Liver (tissue), 8 donors: ENCODE measurements at regions not wholly inside any gene's neighbourhood (a gene's known extent, or its start where the extent isn't known, plus 50 kb on each side); places are given as distances from the start of the nearest gene placed in this dataset.
A peak's percentile ranks its signal among the peaks of the same experiment; 100 is the strongest.

Source experiments
- DNase-seq: peaks from one replicate; pipeline ENCODE4 v3.0.0-alpha.2; 2017; ENCODE audit warnings: low spot score
- H3K27ac ChIP-seq, 2 donors: one replicate each; pipeline ENCODE4 v1.7.0; 2013; ENCODE audit warnings: inconsistent platforms in 2 of 2, low read length in 2 of 2, control low read depth in 1 of 2, low read depth in 1 of 2, mild to moderate bottlenecking in 1 of 2
- H3K27me3 ChIP-seq, 4 donors: one replicate each; pipeline versions ENCODE4 v1.6.1 to v1.7.0; 2013; ENCODE audit warnings: low read length in 3 of 4, inconsistent platforms in 1 of 4, mild to moderate bottlenecking in 1 of 4, moderate library complexity in 1 of 4; ENCODE audit not compliant: control insufficient read depth in 4 of 4, insufficient read depth in 4 of 4
- H3K36me3 ChIP-seq, 4 donors: one replicate each; pipeline versions ENCODE4 v1.6.1 to v1.7.0; 2013; ENCODE audit warnings: low read length in 3 of 4, mild to moderate bottlenecking in 3 of 4, low read depth in 1 of 4, moderate library complexity in 1 of 4; ENCODE audit not compliant: control insufficient read depth in 4 of 4, insufficient read depth in 3 of 4
- H3K4me1 ChIP-seq, 4 donors: one replicate each; pipeline versions ENCODE4 v1.6.1 to v1.7.0; 2013; ENCODE audit warnings: low read length in 3 of 4, mild to moderate bottlenecking in 3 of 4, moderate library complexity in 1 of 4; ENCODE audit not compliant: control insufficient read depth in 4 of 4, insufficient read depth in 4 of 4
- H3K4me3 ChIP-seq, 3 donors: one replicate each; pipeline versions ENCODE4 v1.6.1 to v1.7.0; 2013; ENCODE audit warnings: low read length in 3 of 3, control low read depth in 1 of 3, low read depth in 1 of 3, mild to moderate bottlenecking in 1 of 3
- H3K9ac ChIP-seq, 2 donors: one replicate each; pipeline ENCODE4 v1.7.0; 2013; ENCODE audit warnings: low read length in 2 of 2, mild to moderate bottlenecking in 2 of 2, moderate library complexity in 2 of 2, control low read depth in 1 of 2, low read depth in 1 of 2
- H3K9me3 ChIP-seq, 4 donors: one replicate each; pipeline versions ENCODE4 v1.6.1 to v1.7.0; 2013; ENCODE audit warnings: low read length in 3 of 4; ENCODE audit not compliant: control insufficient read depth in 4 of 4
- ATF3 ChIP-seq: IDR thresholded peaks from 2 replicates; pipeline ENCODE4 v1.6.1; 2016; ENCODE audit warnings: antibody characterized with exemption
- CTCF ChIP-seq: fragments of 150-350 bp; IDR thresholded peaks from 2 replicates; pipeline ENCODE4 v1.5.1; 2017; ENCODE audit warnings: improper control_type of control experiment, low read depth, low read length; ENCODE audit not compliant: missing input control
- EGR1 ChIP-seq, 2 donors: IDR thresholded peaks; 2 replicates each; pipeline ENCODE4 v1.6.1; 2016 to 2018; ENCODE audit warnings: antibody characterized with exemption in 2 of 2, low read depth in 2 of 2
- FOXA1 ChIP-seq: IDR thresholded peaks from 2 replicates; pipeline ENCODE4 v1.6.1; 2016; ENCODE audit warnings: antibody characterized with exemption
- FOXA2 ChIP-seq: IDR thresholded peaks from 2 replicates; pipeline ENCODE4 v1.6.1; 2016; ENCODE audit warnings: antibody characterized with exemption
- GABPA ChIP-seq, 2 donors: IDR thresholded peaks in 1 of 2; conservative IDR thresholded peaks in 1 of 2; 2 replicates each; pipeline ENCODE4 v1.6.1; 2016; ENCODE audit warnings: antibody characterized with exemption in 2 of 2, mild to moderate bottlenecking in 1 of 2, moderate library complexity in 1 of 2
- HNF4A ChIP-seq, 2 donors: conservative IDR thresholded peaks; 2 replicates each; pipeline ENCODE4 v1.6.1; 2016; ENCODE audit warnings: antibody characterized with exemption in 2 of 2, mild to moderate bottlenecking in 2 of 2
- HNF4G ChIP-seq: IDR thresholded peaks from 2 replicates; pipeline ENCODE4 v1.6.1; 2016; ENCODE audit warnings: antibody characterized with exemption
- JUND ChIP-seq, 2 donors: IDR thresholded peaks; 2 replicates each; pipeline ENCODE4 v1.6.1; 2016; ENCODE audit warnings: antibody characterized with exemption in 2 of 2
- MAX ChIP-seq: IDR thresholded peaks from 2 replicates; pipeline ENCODE4 v1.6.1; 2016; ENCODE audit warnings: antibody characterized with exemption
- NR2F2 ChIP-seq: IDR thresholded peaks from 2 replicates; pipeline ENCODE4 v1.6.1; 2016; ENCODE audit warnings: antibody characterized with exemption
- RAD21 ChIP-seq, 2 donors: IDR thresholded peaks; 2 replicates each; pipeline ENCODE4 v1.6.1; 2016; ENCODE audit warnings: antibody characterized with exemption in 2 of 2, mild to moderate bottlenecking in 2 of 2
- REST ChIP-seq: IDR thresholded peaks from 2 replicates; pipeline ENCODE4 v1.6.1; 2016; ENCODE audit warnings: antibody characterized with exemption, mild to moderate bottlenecking
- RXRA ChIP-seq, 2 donors: IDR thresholded peaks; 2 replicates each; pipeline ENCODE4 v1.6.1; 2017 to 2018; ENCODE audit warnings: antibody characterized with exemption in 2 of 2, mild to moderate bottlenecking in 1 of 2
- SP1 ChIP-seq: IDR thresholded peaks from 2 replicates; pipeline ENCODE4 v1.6.1; 2018; ENCODE audit warnings: antibody characterized with exemption, mild to moderate bottlenecking
- TAF1 ChIP-seq: conservative IDR thresholded peaks from 2 replicates; pipeline ENCODE4 v1.6.1; 2016; ENCODE audit warnings: antibody characterized with exemption, mild to moderate bottlenecking
- YY1 ChIP-seq: IDR thresholded peaks from 2 replicates; pipeline ENCODE4 v1.6.1; 2016; ENCODE audit warnings: antibody characterized with exemption, mild to moderate bottlenecking
- ZBTB33 ChIP-seq: IDR thresholded peaks from 2 replicates; pipeline ENCODE4 v1.6.1; 2016; ENCODE audit warnings: antibody characterized with exemption
- WGBS: extraction: QIAGEN DNeasy Blood & Tissue Kit; methylation state at CpG from one replicate; pipeline ENCODE4 v1.1.7; 2013; 5-methylcytosine and 5-hydroxymethylcytosine counted together
- donor health status: healthy.
- donor health status: healthy.
- donor health status: healthy.
- donor health status: healthy.
- donor health status: healthy.

- 67% methylated on average over 7 of the region's 7 CpGs for WGBS
- Histone ChIP-seq H3K27ac (no peak overlapping the region), H3K9ac (no peak overlapping the region), H3K9me3 (no peaks in the 10 kb centered on the region), H3K36me3 (no peaks in the 10 kb centered on the region), H3K4me3 (no peak overlapping the region), H3K27me3 (no peaks in the 10 kb centered on the region), H3K4me1 (no peaks in the 10 kb centered on the region)
- no peak for TF ChIP-seq FOXA1
- TF ChIP-seq RAD21 (IDR thresholded peaks at IDR 0.05) = no peak
- peak in 1 of 2 donors; percentile 64 for TF ChIP-seq JUND (IDR thresholded peaks at IDR 0.05)
- TF ChIP-seq MAX = no peak
- no peak for TF ChIP-seq TAF1
- no peak for DNase-seq
Measured at GRCh38 chr18:42414756-42415454, 459.9 kb downstream of the PIK3C3 start.

- Histone ChIP-seq H3K9ac (no peak overlapping the region), H3K9me3 (no peaks in the 10 kb centered on the region), H3K36me3 (no peaks in the 10 kb centered on the region), H3K4me3 (no peak overlapping the region), H3K4me1 (no peaks in the 10 kb centered on the region), H3K27ac (no peak overlapping the region), H3K27me3 (no peaks in the 10 kb centered on the region)
- TF ChIP-seq RXRA (IDR thresholded peaks at IDR 0.05) (no peak), ATF3 (no peak), RAD21 (IDR thresholded peaks at IDR 0.05) (no peak), CTCF (no peak), HNF4A (conservative IDR thresholded peaks at IDR 0.05) (peak; percentile 65 to 78)
- DNase-seq = no peak
- 69% methylated on average over 5 of the region's 5 CpGs for WGBS
Measured at GRCh38 chr18:42417189-42417588, 462.2 kb downstream of the PIK3C3 start.

GRCh38 chr18:42418121-42418520 is 463.1 kb downstream of the PIK3C3 start:
- H3K9ac ChIP-seq = no peak overlapping the region
- WGBS = 30% methylated on average over 1 of the region's 1 CpG
- DNase-seq = no peak
- no peaks in the 10 kb centered on the region for H3K9me3 ChIP-seq
- no peak overlapping the region for H3K27ac ChIP-seq
- H3K27me3 ChIP-seq = no peaks in the 10 kb centered on the region
- no peak overlapping the region for H3K4me3 ChIP-seq
- no peaks in the 10 kb centered on the region for H3K4me1 ChIP-seq
- H3K36me3 ChIP-seq = no peaks in the 10 kb centered on the region
- TF ChIP-seq HNF4G = no peak
- TF ChIP-seq FOXA1 = no peak
- no peak for TF ChIP-seq SP1
- TF ChIP-seq TAF1 = no peak
- TF ChIP-seq RAD21 (IDR thresholded peaks at IDR 0.05) = no peak
- no peak for TF ChIP-seq ZBTB33
- TF ChIP-seq NR2F2 = no peak
- no peak for TF ChIP-seq REST
- no peak for TF ChIP-seq MAX
- no peak for TF ChIP-seq JUND (IDR thresholded peaks at IDR 0.05)
- TF ChIP-seq RXRA (IDR thresholded peaks at IDR 0.05) = no peak
- TF ChIP-seq FOXA2 = no peak
- TF ChIP-seq YY1 = no peak
- TF ChIP-seq HNF4A (conservative IDR thresholded peaks at IDR 0.05) = no peak
- no peak for TF ChIP-seq GABPA (IDR thresholded peaks at IDR 0.05 in 1 of 2, conservative IDR thresholded peaks at IDR 0.05 in 1 of 2)
- TF ChIP-seq EGR1 (IDR thresholded peaks at IDR 0.05; ENCODE audit: low read depth in 2 of 2) = no peak
- TF ChIP-seq ATF3 = no peak
